ENCODE measurements at regions not wholly inside any gene's neighbourhood (a gene's known extent, or its start where the extent isn't known, plus 50 kb on each side); places are given as distances from the start of the nearest gene placed in this dataset.

GRCh38 chr5:174971210-174971609, 246.8 kb downstream of the MSX2 start:
- Histone ChIP-seq H3K4me3 (ENCODE audit: low read depth, low read length) (no peak overlapping the region), H3K36me3 (no peaks in the 10 kb centered on the region), H3K27me3 (ENCODE audit: insufficient read depth, low read depth, severe bottlenecking) (peaks cover 59% of the 10 kb centered on the region), H3K9me3 (ENCODE audit: severe bottlenecking) (no peaks in the 10 kb centered on the region), H3K27ac (no peak overlapping the region)
- DNase-seq: no peak
- no peak for TF ChIP-seq CTCF (IDR thresholded peaks at IDR 0.05; ENCODE audit: low read depth, low read length)

GRCh38 chr5:174970502-174970901, 246.1 kb downstream of the MSX2 start:
- TF ChIP-seq CTCF (IDR thresholded peaks at IDR 0.05; ENCODE audit: low read depth, low read length): no peak
- Histone ChIP-seq H3K36me3 (no peaks in the 10 kb centered on the region), H3K27me3 (ENCODE audit: insufficient read depth, low read depth, severe bottlenecking) (peaks cover 58% of the 10 kb centered on the region), H3K9me3 (ENCODE audit: severe bottlenecking) (no peaks in the 10 kb centered on the region), H3K27ac (no peak overlapping the region), H3K4me3 (ENCODE audit: low read depth, low read length) (no peak overlapping the region)
- no peak for DNase-seq

GRCh38 chr5:174953871-174954270, 229.5 kb downstream of the MSX2 start:
- Histone ChIP-seq H3K4me3 (ENCODE audit: low read depth, low read length) (no peak overlapping the region), H3K36me3 (no peaks in the 10 kb centered on the region), H3K27me3 (ENCODE audit: insufficient read depth, low read depth, severe bottlenecking) (peaks cover 65% of the 10 kb centered on the region), H3K9me3 (ENCODE audit: severe bottlenecking) (no peaks in the 10 kb centered on the region), H3K27ac (no peak overlapping the region)
- no peak for DNase-seq
- no peak for TF ChIP-seq CTCF (IDR thresholded peaks at IDR 0.05; ENCODE audit: low read depth, low read length)

GRCh38 chr5:174951151-174951780, 226.9 kb downstream of the MSX2 start:
- peak; percentile 90 for TF ChIP-seq CTCF (IDR thresholded peaks at IDR 0.05; ENCODE audit: low read depth, low read length)
- H3K27ac ChIP-seq: no peak overlapping the region
- DNase-seq: peak; percentile 55
- no peaks in the 10 kb centered on the region for H3K36me3 ChIP-seq
- H3K9me3 ChIP-seq (ENCODE audit: severe bottlenecking): no peaks in the 10 kb centered on the region
- H3K27me3 ChIP-seq (ENCODE audit: insufficient read depth, low read depth, severe bottlenecking): peaks cover 65% of the 10 kb centered on the region
- no peak overlapping the region for H3K4me3 ChIP-seq (ENCODE audit: low read depth, low read length)

GRCh38 chr5:174947548-174947947, 223.2 kb downstream of the MSX2 start:
- DNase-seq: no peak
- no peak overlapping the region for H3K27ac ChIP-seq
- no peak overlapping the region for H3K4me3 ChIP-seq (ENCODE audit: low read depth, low read length)
- H3K36me3 ChIP-seq: no peaks in the 10 kb centered on the region
- TF ChIP-seq CTCF (IDR thresholded peaks at IDR 0.05; ENCODE audit: low read depth, low read length): no peak
- no peaks in the 10 kb centered on the region for H3K9me3 ChIP-seq (ENCODE audit: severe bottlenecking)
- peaks cover 62% of the 10 kb centered on the region for H3K27me3 ChIP-seq (ENCODE audit: insufficient read depth, low read depth, severe bottlenecking)

- H3K9me3 ChIP-seq (ENCODE audit: severe bottlenecking): no peaks in the 10 kb centered on the region
Measured at GRCh38 chr5:174945853-174946252, 221.5 kb downstream of the MSX2 start.

More at GRCh38 chr5:174945853-174946252, 221.5 kb downstream of the MSX2 start:
- Histone ChIP-seq H3K36me3 (no peaks in the 10 kb centered on the region), H3K27ac (no peak overlapping the region), H3K27me3 (ENCODE audit: insufficient read depth, low read depth, severe bottlenecking) (peaks cover 68% of the 10 kb centered on the region), H3K4me3 (ENCODE audit: low read depth, low read length) (no peak overlapping the region)
- no peak for TF ChIP-seq CTCF (IDR thresholded peaks at IDR 0.05; ENCODE audit: low read depth, low read length)
- DNase-seq: no peak
